H1 (cell line): ENCODE measurements at regions not wholly inside any gene's neighbourhood (a gene's known extent, or its start where the extent isn't known, plus 50 kb on each side); places are given as distances from the start of the nearest gene placed in this dataset.
"Not testable (repeated sequence)": the region's sequence is repeated elsewhere in the genome, so short reads cannot be mapped to it uniquely, and the experiment has no call there.

Experiments used
- CTCF ChIA-PET: fragments of 300-600 bp; sonication (Branson Sonifier 250); formaldehyde crosslinking; loops from one replicate; lab custom pipeline; 2021; ENCODE audit not compliant: partially characterized antibody; lab: Charles Lee
- POLR2A ChIA-PET: fragments of 300-600 bp; sonication (Branson Sonifier 250); formaldehyde crosslinking; loops from one replicate; lab custom pipeline; 2021; ENCODE audit warnings: inconsistent platforms; ENCODE audit not compliant: partially characterized antibody; lab: Charles Lee
- DNase-seq, 2 experiments: peaks; one replicate each; pipeline versions ENCODE4 v3.0.0 to v3.0.0-alpha.2; 2010 to 2022; ENCODE audit warnings: low spot score in 2 of 2, low read depth in 1 of 2, mixed read lengths in 1 of 2
- FAIRE-seq: peaks from 2 replicates; lab custom pipeline; 2011; peaks lifted over from hg19 to GRCh38; lab: Jason Lieb, UNC
- H2AFZ ChIP-seq: 2 replicates; pipeline ENCODE4 v1.8.1; 2012; ENCODE audit warnings: low read length, inconsistent platforms
- H2AK5ac ChIP-seq: 2 replicates; pipeline ENCODE4 v1.6.1; 2013; ENCODE audit warnings: low read depth, low read length
- H2BK120ac ChIP-seq: replicated peaks from 2 replicates; pipeline ENCODE3; 2013; ENCODE audit warnings: low read depth, low read length, inconsistent platforms
- H2BK12ac ChIP-seq: 2 replicates; pipeline ENCODE4 v1.6.1; 2013; ENCODE audit warnings: low read depth, low read length
- H2BK15ac ChIP-seq: 2 replicates; pipeline ENCODE4 v1.6.1; 2013; ENCODE audit warnings: low read length
- H2BK20ac ChIP-seq: 2 replicates; pipeline ENCODE4 v1.6.1; 2013; ENCODE audit warnings: low read length
- H2BK5ac ChIP-seq: 2 replicates; pipeline ENCODE4 v1.6.1; 2013; ENCODE audit warnings: low read depth, low read length
- H3K14ac ChIP-seq: 2 replicates; pipeline ENCODE4 v1.6.1; 2013; ENCODE audit warnings: inconsistent platforms; ENCODE audit not compliant: insufficient read length
- H3K18ac ChIP-seq: 2 replicates; pipeline ENCODE4 v1.6.1; 2013; ENCODE audit warnings: low read length; ENCODE audit errors: extremely low read depth
- H3K23ac ChIP-seq: 2 replicates; pipeline ENCODE4 v1.6.1; 2013; ENCODE audit warnings: inconsistent platforms; ENCODE audit not compliant: insufficient read length
- H3K23me2 ChIP-seq: 2 replicates; pipeline ENCODE4 v1.6.1; 2013; ENCODE audit warnings: low read depth, low read length
- H3K27ac ChIP-seq: 2 replicates; pipeline ENCODE4 v1.6.1; 2011; ENCODE audit warnings: low read depth, low read length, inconsistent platforms
- H3K27me3 ChIP-seq, 4 experiments: replicated peaks in 1 of 4; 1 replicate in 1 of 4; 2 replicates in 3 of 4; pipeline versions ENCODE4 v1.6.1 to v1.8.1; 2011 to 2013; ENCODE audit warnings: low read length in 3 of 4, mild to moderate bottlenecking in 3 of 4, inconsistent platforms in 2 of 4, mixed read lengths in 2 of 4, moderate library complexity in 1 of 4; ENCODE audit not compliant: control insufficient read depth in 3 of 4, insufficient read depth in 3 of 4; ENCODE audit errors: extremely low read depth in 1 of 4
- H3K36me3 ChIP-seq, 4 experiments: 2 replicates each; pipeline versions ENCODE4 v1.6.1 to v1.8.1; 2011 to 2013; ENCODE audit warnings: mild to moderate bottlenecking in 4 of 4, low read length in 3 of 4, moderate library complexity in 2 of 4, control low read depth in 1 of 4, inconsistent platforms in 1 of 4; ENCODE audit not compliant: insufficient read depth in 4 of 4, control insufficient read depth in 2 of 4
- H3K4ac ChIP-seq: replicated peaks from 2 replicates; pipeline ENCODE3; 2013; ENCODE audit warnings: low read length, low read depth, mixed read lengths, inconsistent platforms; ENCODE audit not compliant: insufficient read length
- H3K4me1 ChIP-seq, 4 experiments: replicated peaks in 1 of 4; 1 replicate in 1 of 4; 2 replicates in 3 of 4; pipeline versions ENCODE4 v1.6.1 to v1.8.1; 2011 to 2013; ENCODE audit warnings: low read length in 3 of 4, inconsistent platforms in 2 of 4, mixed read lengths in 1 of 4; ENCODE audit not compliant: insufficient read depth in 4 of 4, control insufficient read depth in 3 of 4
- H3K4me2 ChIP-seq, 2 experiments: 2 replicates each; pipeline versions ENCODE4 v1.6.1 to v1.8.1; 2011 to 2013; ENCODE audit warnings: low read depth in 2 of 2, low read length in 2 of 2, control low read depth in 1 of 2, inconsistent platforms in 1 of 2, mild to moderate bottlenecking in 1 of 2; ENCODE audit not compliant: insufficient read depth in 1 of 2
- H3K4me3 ChIP-seq, 4 experiments: fragments of 200-600, 300-600 bp in 1 of 4; sonication (generic), shearing (Covaris generic), sonication (Bioruptor Twin) in 1 of 4; 2 replicates each; pipeline versions ENCODE4 v1.5.1 to v1.8.1; 2011 to 2016; ENCODE audit warnings: low read length in 4 of 4, low read depth in 3 of 4, control low read depth in 2 of 4, inconsistent platforms in 2 of 4, mild to moderate bottlenecking in 2 of 4, mixed read lengths in 1 of 4, moderate library complexity in 1 of 4; ENCODE audit not compliant: insufficient read depth in 2 of 4; ENCODE audit errors: extremely low read depth in 1 of 4
- H3K56ac ChIP-seq: replicated peaks from 2 replicates; pipeline ENCODE3; 2013; ENCODE audit warnings: low read depth, mild to moderate bottlenecking, mixed read lengths, low read length, inconsistent platforms; ENCODE audit not compliant: insufficient read length
- H3K79me1 ChIP-seq: 2 replicates; pipeline ENCODE4 v1.6.1; 2013; ENCODE audit warnings: low read depth, low read length, control low read depth
- H3K79me2 ChIP-seq, 2 experiments: 2 replicates each; pipeline versions ENCODE4 v1.6.1 to v1.8.1; 2012 to 2013; ENCODE audit warnings: low read length in 2 of 2, mild to moderate bottlenecking in 2 of 2, inconsistent platforms in 1 of 2; ENCODE audit not compliant: insufficient read depth in 2 of 2, control insufficient read depth in 1 of 2
- H3K9ac ChIP-seq, 4 experiments: replicated peaks in 1 of 4; 1 replicate in 1 of 4; 2 replicates in 3 of 4; pipeline versions ENCODE4 v1.6.1 to v1.8.1; 2011 to 2013; ENCODE audit warnings: low read depth in 3 of 4, low read length in 3 of 4, control low read depth in 2 of 4, mild to moderate bottlenecking in 2 of 4, moderate library complexity in 2 of 4, inconsistent platforms in 1 of 4; ENCODE audit errors: extremely low read depth in 1 of 4
- H3K9me3 ChIP-seq, 2 experiments: 2 replicates each; pipeline versions ENCODE4 v1.6.1 to v1.8.1; 2012 to 2013; ENCODE audit warnings: mild to moderate bottlenecking in 2 of 2, moderate library complexity in 2 of 2, control low read depth in 1 of 2, inconsistent platforms in 1 of 2, low read depth in 1 of 2, low read length in 1 of 2, mixed read lengths in 1 of 2; ENCODE audit not compliant: insufficient read depth in 2 of 2
- H4K20me1 ChIP-seq, 2 experiments: replicated peaks in 1 of 2; 2 replicates each; pipeline versions ENCODE3 to v1.8.1; 2011 to 2013; ENCODE audit warnings: inconsistent platforms in 2 of 2, low read length in 2 of 2, mild to moderate bottlenecking in 1 of 2; ENCODE audit not compliant: insufficient read depth in 2 of 2, control insufficient read depth in 1 of 2
- H4K5ac ChIP-seq: 2 replicates; pipeline ENCODE4 v1.6.1; 2013; ENCODE audit warnings: low read length, low read depth, mixed read lengths, inconsistent platforms; ENCODE audit not compliant: insufficient read length
- H4K8ac ChIP-seq: 2 replicates; pipeline ENCODE4 v1.8.0; 2013; ENCODE audit warnings: mild to moderate bottlenecking, moderate library complexity, low read length, inconsistent platforms; ENCODE audit not compliant: insufficient read depth; ENCODE audit errors: extremely low read depth
- H4K91ac ChIP-seq: replicated peaks from 2 replicates; pipeline ENCODE3; 2013; ENCODE audit warnings: low read length, mixed read lengths, inconsistent platforms; ENCODE audit not compliant: insufficient read length
- WGBS, 2 experiments: shearing (Covaris generic) in 1 of 2; methylation state at CpG; one replicate each; pipeline versions ENCODE4 v1.1.6 to v1.1.7; 2013 to 2015; ENCODE audit warnings: low lambda C conversion rate in 2 of 2, mixed read lengths in 2 of 2, inconsistent platforms in 1 of 2, low coverage in 1 of 2, missing lambda C conversion rate in 1 of 2; ENCODE audit not compliant: insufficient replicate concordance in 2 of 2, insufficient coverage in 1 of 2, insufficient read length in 1 of 2; ENCODE audit errors: extremely low coverage in 1 of 2, missing lambda C conversion rate in 1 of 2; 5-methylcytosine and 5-hydroxymethylcytosine counted together

DNA sequence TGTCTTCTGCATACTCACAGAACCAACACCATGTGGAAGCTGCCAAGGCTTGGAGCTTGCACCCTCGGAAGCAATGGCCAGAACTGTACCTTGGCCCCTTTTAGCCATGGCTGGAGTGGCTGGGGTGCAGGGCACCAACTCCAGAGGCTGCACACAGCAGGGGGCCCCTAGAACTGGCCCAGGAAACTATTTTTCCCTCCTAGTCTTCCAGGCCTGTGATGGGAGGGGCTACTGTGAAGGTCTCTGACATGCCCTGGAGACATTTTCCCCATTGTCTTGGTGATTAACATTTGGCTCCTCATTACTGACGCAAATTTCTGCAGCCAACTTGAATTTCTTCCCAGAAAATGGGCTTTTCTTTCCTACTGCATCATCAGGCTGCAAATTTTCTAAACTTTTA, 248.6 kb upstream of the RHOBTB1 start:
- H2BK15ac ChIP-seq, H2BK12ac ChIP-seq, H3K4me2 ChIP-seq, H4K8ac ChIP-seq, H3K27me3 ChIP-seq, H2BK5ac ChIP-seq, H3K9ac ChIP-seq, H3K36me3 ChIP-seq, H3K79me2 ChIP-seq, H3K23ac ChIP-seq, H2AFZ ChIP-seq, H2BK120ac ChIP-seq, DNase-seq, H3K27ac ChIP-seq, H4K91ac ChIP-seq, H3K56ac ChIP-seq, FAIRE-seq, H3K18ac ChIP-seq, H4K20me1 ChIP-seq, H3K4me3 ChIP-seq, H3K4me1 ChIP-seq, H3K14ac ChIP-seq, H3K4ac ChIP-seq, H2AK5ac ChIP-seq, H3K79me1 ChIP-seq, POLR2A ChIA-PET, H3K23me2 ChIP-seq, H4K5ac ChIP-seq, H2BK20ac ChIP-seq: not testable (repeated sequence)
- peaks cover 14 to 18% of the 10 kb centered on the region in 2 experiments; a peak in 3 of 4 replicates for H3K9me3 ChIP-seq
- WGBS, 2 experiments = 96% methylated on average over 2 of the region's 2 CpGs; no CpG with 5 or more reads in 1 of the 2 experiments
- CTCF ChIA-PET = interaction anchor here (0.8 kb wide), 1 partner anchor 309 kb away, joined by 3 read pairs; no protein-coding TSS in a partner anchor
